Pancreas (tissue), 10 donors: ENCODE measurements at regions not wholly inside any gene's neighbourhood (a gene's known extent, or its start where the extent isn't known, plus 50 kb on each side); places are given as distances from the start of the nearest gene placed in this dataset.

Experiments used
- ATAC-seq, 4 donors: fragments of 200-7000 bp; cut with Tn5 transposase; one replicate each; pipeline versions ENCODE4 v1.8.0 to v1.9.1; 2020; ENCODE audit warnings: mild to moderate bottlenecking in 4 of 4, moderate library complexity in 4 of 4
- DNase-seq, 6 donors: peaks; one replicate each; pipeline ENCODE4 v3.0.0-alpha.2; 2020
- FAIRE-seq: peaks from 2 replicates; lab custom pipeline; 2012; peaks lifted over from hg19 to GRCh38; lab: Jason Lieb, UNC
- H3K27ac ChIP-seq, 4 donors: fragments of 200-600 bp; sonication (generic); 1 replicate in 3 of 4; 2 replicates in 1 of 4; pipeline versions ENCODE4 v1.5.0 to v1.8.0; 2020
- H3K27me3 ChIP-seq, 4 donors: fragments of 200-600 bp; one replicate each; pipeline ENCODE4 v1.8.0; 2021
- H3K36me3 ChIP-seq, 3 donors: fragments of 200-600 bp; sonication (generic) in 1 of 3; one replicate each; pipeline versions ENCODE4 v1.5.0 to v1.8.0; 2020 to 2021
- H3K4me1 ChIP-seq, 3 donors: fragments of 200-600 bp; one replicate each; pipeline ENCODE4 v1.8.0; 2021
- H3K4me3 ChIP-seq, 4 donors: fragments of 200-600 bp; sonication (generic) in 2 of 4; one replicate each; pipeline versions ENCODE4 v1.5.0 to v1.8.0; 2020 to 2021
- H3K9me3 ChIP-seq, 4 donors: fragments of 200-600 bp; one replicate each; pipeline ENCODE4 v1.8.0; 2021
- CTCF ChIP-seq, 4 donors: fragments of 200-600 bp; sonication (generic) in 3 of 4; IDR thresholded peaks; one replicate each; pipeline versions ENCODE4 v1.5.0 to v1.8.0; 2021; ENCODE audit warnings: antibody characterized with exemption in 4 of 4
- WGBS, 2 donors: extraction: QIAGEN DNeasy Blood & Tissue Kit; methylation state at CpG; one replicate each; pipeline ENCODE4 v1.1.7; 2013; 5-methylcytosine and 5-hydroxymethylcytosine counted together
- intact Hi-C, 3 donors: fragments of 100-400 bp; cut with DNase I; formaldehyde crosslinking; loops; one replicate each; pipeline versions ENCODE4 v1.11.1 to v1.14.2; 2022
- donor health status: healthy with polysubstance abuse.
- donor health status: DM: no; HTN: no; CAD: no; lungs with moderate emphysema.
- donor health status: DM: no; HTN: no; CAD: no.
- donor health status: control.
- donor health status: control.
- donor health status: Bipolar disorder and iron deficiency.
- donor health status: DM: yes; HTN: yes; CAD: no.
- donor health status: DM: no; HTN: no; CAD: no.
- donor health status: DM: no; HTN: no; CAD: no.
- donor health status: DM: yes; HTN: yes; CAD: no.

DNA sequence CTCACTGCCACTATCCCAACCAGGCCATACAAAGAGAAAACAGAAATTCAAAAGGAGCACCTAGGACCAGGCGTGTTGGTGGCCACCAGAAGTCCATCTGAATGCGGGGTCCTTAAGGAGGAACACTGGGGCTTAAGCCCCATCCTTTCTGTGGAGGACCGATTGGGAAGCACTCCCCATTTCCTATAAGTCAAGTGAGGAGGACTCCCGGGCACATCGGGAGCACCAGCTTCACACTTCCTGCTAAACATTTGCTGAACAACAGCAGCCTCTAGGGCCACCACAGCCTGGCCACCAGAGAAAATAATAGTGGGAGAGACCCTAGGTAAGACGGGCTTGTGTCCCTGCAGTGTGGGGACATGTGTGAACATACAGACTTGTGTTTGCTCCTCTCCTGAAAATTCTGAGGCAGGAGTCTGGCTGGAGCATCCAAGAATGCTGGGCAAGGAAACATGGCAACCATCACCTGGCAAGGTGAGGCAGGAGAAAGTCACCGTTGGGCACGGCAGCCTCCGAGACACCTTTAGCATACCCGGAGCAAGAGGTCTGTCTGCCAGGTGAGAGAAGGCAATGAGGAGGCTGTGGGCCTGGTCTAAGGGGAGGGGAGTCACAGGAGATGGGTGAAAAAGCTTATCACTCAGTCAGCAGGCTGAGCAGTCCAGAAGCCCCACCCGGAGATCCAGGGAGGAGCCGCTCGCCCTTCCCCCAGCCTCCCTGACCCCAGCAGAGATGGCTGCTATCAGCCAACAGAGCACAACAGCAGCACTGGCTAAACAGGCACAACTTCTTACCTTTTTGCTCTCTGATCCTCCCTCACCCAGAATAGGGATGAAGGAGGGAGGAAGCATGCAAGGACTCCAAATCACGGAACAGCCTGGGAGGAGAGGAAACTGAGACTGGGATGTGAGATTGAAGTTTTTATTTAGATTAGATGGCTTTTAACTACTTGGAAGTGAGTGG is 282.3 kb downstream of the EIPR1 start:
- DNase-seq (no peak), FAIRE-seq (no peak), ATAC-seq (no peak)
- TF ChIP-seq CTCF (IDR thresholded peaks at IDR 0.05) = no peak
- Histone ChIP-seq H3K4me3 (no peak overlapping the region), H3K27me3 (no peaks in the 10 kb centered on the region), H3K4me1 (no peaks in the 10 kb centered on the region), H3K36me3 (no peaks in the 10 kb centered on the region), H3K27ac (no peak overlapping the region), H3K9me3 (no peaks in the 10 kb centered on the region)
- 66 to 71% methylated on average over 14 of the region's 14 CpGs for WGBS, 2 donors
- intact Hi-C loops = no loop called here

DNA sequence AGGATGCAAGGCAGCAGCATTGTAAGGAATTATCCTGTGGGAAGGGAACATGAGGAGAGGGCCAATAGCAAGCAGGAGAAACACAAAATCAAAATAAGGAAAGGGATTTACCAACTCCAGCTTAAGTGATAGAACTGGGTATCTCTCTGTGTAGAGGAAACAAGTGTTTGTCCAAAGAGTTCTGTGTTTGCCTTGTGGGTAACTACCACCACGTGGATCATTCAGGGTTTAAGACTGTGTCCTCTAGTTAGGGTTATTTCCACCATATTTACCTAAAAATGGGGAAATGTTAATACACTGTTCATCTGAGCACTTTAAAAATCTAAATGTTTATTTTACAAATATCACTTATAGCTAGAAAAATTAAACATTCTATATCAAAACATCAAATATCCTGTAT is 283.3 kb downstream of the EIPR1 start:
- H3K27me3 ChIP-seq = no peaks in the 10 kb centered on the region
- no peak for FAIRE-seq
- intact Hi-C loops = no loop called here

DNA sequence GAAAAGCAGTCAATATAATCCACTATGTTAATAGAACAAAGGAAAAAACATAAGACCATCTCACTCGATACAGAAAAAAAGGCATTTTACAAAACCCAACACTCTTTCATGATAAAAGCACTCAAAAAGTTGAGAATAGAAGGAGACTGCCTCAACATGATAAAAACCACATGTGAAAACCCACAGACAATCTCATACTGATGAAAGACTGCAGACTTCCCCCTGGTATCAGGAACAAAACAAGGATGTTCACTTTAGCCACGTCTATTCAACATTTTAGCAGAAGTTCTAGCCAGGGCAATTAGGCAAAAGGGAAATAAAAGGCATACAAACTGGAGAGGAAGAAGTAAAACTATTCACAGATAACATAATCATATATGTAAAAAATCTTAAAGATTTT is 285.9 kb downstream of the EIPR1 start:
- intact Hi-C loops = no loop called here
- Histone ChIP-seq H3K27ac (no peak overlapping the region), H3K27me3 (no peaks in the 10 kb centered on the region), H3K4me1 (no peaks in the 10 kb centered on the region), H3K36me3 (no peaks in the 10 kb centered on the region), H3K9me3 (no peaks in the 10 kb centered on the region), H3K4me3 (no peak overlapping the region)
- TF ChIP-seq CTCF (IDR thresholded peaks at IDR 0.05) = no peak
- DNase-seq = no peak
- FAIRE-seq = no peak
- WGBS, 2 donors = 47 to 54% methylated on average over 2 of the region's 2 CpGs
- no peak for ATAC-seq

More for the DNA sequence above, 283.3 kb downstream of the EIPR1 start:
- Histone ChIP-seq H3K27ac (no peak overlapping the region), H3K9me3 (no peaks in the 10 kb centered on the region), H3K4me3 (no peak overlapping the region), H3K4me1 (no peaks in the 10 kb centered on the region), H3K36me3 (no peaks in the 10 kb centered on the region)
- no peak for ATAC-seq
- 42 to 60% methylated on average over 1 of the region's 1 CpG for WGBS, 2 donors
- no peak for DNase-seq
- TF ChIP-seq CTCF (IDR thresholded peaks at IDR 0.05) = no peak

DNA sequence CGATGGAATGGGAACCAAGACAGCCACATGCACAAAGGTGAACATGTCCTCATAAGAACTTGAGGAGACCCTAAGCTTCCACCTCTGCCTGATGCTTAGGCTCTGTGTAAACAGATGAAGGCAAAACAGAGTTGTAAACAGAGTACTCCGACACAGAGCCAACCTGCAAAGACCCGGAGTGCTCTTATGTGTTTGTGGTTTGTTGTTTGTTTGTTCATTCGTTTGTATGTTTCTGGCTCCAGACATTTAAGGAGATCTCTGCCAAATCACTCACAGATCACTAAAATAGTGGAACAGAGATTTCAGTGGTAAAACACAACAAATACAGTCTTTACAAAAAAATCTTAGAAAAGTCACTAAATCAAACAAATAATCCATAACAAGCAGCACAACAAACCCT is 294.9 kb downstream of the EIPR1 start:
- Histone ChIP-seq H3K4me3 (no peak overlapping the region), H3K4me1 (no peaks in the 10 kb centered on the region), H3K9me3 (no peaks in the 10 kb centered on the region), H3K27ac (no peak overlapping the region), H3K36me3 (no peaks in the 10 kb centered on the region), H3K27me3 (peaks cover 0 to 2% (median 0%) of the 10 kb centered on the region in 4 donors)
- DNase-seq (no peak), ATAC-seq (no peak), FAIRE-seq (no peak)
- 54 to 70% methylated on average over 4 of the region's 4 CpGs for WGBS, 2 donors
- intact Hi-C loops = no loop called here
- no peak for TF ChIP-seq CTCF (IDR thresholded peaks at IDR 0.05)
